GM19468 (cell line): ENCODE measurements at regions not wholly inside any gene's neighbourhood (a gene's known extent, or its start where the extent isn't known, plus 50 kb on each side); places are given as distances from the start of the nearest gene placed in this dataset.

Source experiments
- ATAC-seq: cut with Tn5 transposase; IDR thresholded peaks from one replicate; pipeline ENCODE4 v1.9.1; 2021; ENCODE audit warnings: mild to moderate bottlenecking, moderate library complexity, moderate number of reproducible peaks; ENCODE audit not compliant: unreplicated experiment; ENCODE audit errors: extremely low read depth

DNA sequence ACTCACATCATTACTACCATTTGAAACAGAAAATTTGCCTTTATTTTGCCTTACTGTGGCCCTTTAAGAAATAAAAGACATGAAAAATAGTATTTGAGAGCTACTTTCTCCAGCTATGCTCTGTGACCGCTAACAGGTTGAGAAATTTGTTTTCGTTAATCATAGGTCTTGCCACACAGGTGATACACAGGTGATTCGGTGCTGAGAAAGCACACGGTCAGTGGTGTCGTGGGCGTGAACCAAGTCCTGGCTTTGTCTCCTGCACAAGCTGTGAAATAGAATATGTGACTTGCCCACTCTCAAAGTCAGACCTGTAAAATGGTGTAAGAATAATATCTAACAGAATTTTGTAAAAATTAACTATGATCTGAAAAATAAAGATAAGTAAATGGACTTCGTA, 155.3 kb upstream of the SLC39A10 start:
- no peak for ATAC-seq

DNA sequence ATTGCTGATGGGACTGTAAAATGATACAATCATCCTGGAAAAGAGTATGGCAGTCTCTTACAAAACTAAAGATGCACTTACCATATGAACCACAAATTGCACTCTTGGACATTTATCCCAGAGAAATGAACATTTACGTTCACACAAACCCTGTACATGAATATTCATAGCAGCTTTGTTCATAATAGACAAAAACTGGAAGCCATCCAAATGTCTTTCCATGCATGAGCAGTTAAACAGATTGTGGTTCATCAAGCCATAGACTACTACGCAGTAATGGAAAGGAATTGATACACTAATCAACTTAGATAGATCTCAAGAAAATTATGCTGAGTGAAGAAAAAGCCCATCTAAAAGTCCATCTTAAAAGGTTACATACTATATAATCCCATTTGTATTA, 156.1 kb upstream of the SLC39A10 start:
- ATAC-seq: no peak

DNA sequence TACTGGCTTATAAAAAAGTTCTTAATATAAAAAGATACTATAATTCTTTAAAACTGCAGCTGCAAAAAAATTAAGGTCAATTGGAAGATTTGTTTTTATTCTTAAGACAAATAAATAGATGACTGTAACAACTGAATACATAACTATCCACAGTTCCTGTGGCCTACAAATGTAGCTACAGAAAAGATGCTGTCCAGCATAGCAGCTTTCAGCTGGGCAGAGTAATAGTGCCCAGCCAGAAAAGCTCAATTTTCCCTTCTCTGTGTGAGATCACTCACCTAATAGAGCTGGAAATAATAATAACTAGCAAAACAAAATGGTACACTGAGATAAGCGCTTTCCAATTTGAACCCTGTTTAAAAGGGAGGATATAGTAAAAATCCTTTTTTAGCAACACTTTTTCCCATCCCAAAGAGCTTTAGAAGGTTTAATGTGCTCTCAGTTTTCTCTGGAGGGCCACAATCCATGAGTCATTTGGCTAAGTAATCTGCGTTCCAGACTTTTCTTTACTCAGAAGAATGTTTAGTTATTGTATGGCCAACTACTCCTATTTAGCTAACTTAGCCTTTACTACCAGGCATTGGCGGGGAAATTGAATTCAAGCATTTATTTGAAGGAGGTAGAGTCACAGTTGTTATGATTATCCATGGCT, 158.1 kb upstream of the SLC39A10 start:
- no peak for ATAC-seq

DNA sequence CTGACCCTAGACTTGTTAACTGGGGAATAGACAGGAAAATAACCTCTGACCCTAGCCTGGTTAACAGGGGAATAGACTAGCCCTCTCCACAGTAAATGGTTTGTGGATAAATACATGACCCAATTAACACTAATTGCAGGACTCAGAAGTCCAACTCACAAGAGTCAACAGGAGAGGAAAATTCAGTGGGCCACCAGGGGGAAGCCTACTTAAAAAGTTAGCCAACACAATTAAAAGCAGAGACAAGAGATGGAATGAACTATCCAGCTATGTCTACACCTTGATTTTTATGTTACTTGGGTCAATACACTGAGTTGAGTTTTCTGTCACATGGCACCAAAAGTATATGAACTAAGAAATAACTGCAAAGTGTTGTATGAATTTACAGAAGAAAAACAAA, 158.8 kb upstream of the SLC39A10 start:
- no peak for ATAC-seq

DNA sequence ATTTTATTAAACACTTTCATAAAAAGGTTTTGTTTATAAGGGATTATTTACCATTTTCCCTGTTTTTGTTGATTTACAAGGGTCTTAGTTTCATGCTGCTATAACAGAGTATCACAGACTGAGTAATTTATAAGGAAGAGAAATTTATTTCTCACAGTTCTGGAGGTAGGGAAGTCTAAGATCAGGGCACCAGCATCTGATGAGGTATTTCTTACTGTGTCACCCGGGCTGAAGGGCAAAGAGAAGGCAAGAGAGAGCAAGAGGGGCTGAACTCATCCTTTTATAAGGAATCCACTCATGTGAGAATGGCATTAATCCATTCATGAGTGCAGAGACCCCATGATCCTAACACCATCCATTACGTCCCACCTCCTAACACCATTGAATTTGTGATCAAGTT, 160.0 kb upstream of the SLC39A10 start:
- no peak for ATAC-seq

DNA sequence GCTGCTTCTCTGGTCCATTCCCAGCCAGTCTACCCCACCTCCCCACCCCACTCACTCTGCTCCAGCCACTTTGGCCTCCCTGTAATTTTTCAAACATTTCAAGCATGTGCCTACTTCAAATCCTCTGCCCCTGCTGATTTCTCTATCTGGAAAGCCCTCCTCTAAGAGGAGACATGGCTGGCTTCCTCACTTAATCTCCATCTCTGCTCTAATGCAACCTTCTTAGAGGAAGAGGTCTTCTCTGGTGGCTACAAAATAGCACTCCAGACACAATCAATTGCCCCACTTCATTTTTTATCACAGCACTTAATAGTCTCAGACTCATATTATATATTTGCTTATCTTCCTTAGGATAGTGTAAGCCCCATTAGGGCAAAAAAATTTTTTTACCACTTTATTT, 161.1 kb upstream of the SLC39A10 start:
- ATAC-seq: no peak

DNA sequence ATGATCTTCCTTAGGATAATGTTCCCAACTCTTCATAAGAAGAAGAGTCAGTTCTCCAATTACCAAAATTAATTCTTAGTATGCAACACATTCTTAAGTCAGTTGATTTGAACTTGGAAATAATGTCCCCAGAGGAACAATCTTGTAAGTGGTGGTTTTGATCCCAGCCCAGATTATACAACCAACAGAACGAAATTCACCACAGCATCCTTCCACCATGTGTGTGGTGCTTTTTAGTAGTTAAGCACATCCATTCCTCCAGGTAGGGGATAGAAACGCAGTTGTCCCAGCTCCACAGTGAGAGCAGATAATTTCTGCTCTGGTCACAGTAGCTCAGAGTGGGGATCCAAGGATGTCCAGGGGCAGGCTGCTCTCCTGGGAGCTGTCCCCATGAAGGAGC, 161.7 kb upstream of the SLC39A10 start:
- no peak for ATAC-seq

DNA sequence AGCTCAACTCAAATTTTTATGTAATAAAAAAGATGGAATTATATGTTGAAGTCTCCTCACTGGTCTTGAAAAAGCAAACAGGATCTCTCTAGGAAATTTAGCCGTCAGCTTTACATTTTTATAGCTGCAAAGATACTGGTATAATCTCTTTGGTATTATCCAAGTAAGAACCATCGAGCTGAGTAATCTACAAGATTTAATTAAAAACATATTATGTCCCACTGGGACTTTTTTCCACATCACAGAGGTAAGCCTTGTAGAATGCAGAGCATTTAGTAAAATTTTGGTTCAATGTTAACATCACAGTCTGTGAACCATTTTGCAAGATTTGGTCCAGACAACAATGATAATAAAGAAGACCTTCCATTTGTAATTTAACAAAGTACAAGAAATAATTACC, 162.6 kb upstream of the SLC39A10 start:
- no peak for ATAC-seq

DNA sequence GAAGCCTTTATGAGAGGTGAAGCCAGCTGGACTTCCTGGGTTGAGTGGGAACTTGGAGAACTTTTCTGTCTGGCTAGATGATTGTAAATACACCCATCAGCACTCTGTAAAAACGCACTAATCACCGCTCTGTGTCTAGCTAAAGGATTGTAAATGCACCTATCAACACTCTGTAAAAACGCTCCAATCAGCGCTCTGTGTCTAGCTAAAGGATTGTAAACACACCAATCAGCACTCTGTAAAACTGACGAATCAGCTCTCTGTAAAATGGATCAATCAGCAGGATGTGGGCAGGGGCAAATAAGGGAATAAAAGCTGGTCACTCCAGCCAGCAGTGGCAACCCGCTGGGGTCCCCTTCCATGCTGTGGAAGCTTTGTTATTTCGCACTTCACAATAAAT, 163.6 kb upstream of the SLC39A10 start:
- ATAC-seq: no peak

DNA sequence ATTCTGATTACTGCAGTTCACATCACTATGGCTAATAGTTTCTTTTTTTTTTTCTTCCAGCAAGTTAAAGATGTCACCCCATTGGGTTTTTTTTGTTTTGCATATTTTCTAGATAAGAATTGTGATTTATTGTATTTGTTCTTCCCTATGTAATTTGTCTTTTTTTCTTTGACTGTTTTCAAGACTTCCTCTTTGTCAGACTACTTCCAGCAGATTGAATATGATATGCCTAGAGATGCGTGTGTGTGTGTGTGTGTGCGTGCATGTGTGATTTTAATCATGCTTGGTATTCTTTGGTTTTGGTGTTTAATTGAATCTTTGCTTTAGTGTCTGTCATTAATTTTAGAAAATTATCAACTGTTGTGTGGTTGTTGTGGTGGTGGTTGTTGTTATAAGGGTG, 166.7 kb upstream of the SLC39A10 start:
- no peak for ATAC-seq

DNA sequence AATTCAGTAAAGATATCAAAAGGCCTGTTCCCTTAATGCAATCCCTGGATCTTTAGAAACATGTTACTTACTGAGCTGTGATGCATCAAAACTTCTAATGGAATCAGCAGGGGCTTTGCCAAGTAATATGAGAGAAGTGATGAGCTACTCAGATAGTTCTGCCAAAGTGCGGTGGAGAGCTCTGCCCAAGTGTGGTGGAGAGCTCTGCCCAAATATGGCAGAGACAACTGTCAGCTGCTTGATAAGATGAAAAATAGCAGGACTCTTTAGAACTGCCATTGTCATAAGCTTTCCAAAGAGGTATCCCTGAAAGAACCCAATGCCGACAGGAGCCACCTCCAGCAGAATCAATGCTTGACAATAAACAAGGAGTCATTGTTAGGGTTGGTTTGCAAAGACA, 167.9 kb upstream of the SLC39A10 start:
- no peak for ATAC-seq

DNA sequence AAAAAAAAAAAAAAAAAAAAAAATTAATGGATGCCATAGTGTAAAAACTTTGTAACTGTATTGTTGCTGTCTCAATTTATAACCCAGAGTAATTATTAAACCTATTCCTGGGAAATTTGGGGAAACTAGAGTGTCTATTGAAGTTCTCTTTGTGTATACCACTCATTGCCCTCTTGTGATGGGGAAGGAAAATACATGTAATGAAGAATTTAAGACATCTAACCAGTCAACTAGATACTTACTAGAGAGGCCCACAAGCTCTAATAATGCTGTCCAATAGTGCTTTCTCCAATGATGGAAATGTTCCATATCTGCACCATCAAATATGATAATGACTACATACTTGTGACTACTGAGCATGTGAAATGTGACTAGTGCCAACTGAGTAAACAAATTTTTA, 168.5 kb upstream of the SLC39A10 start:
- no peak for ATAC-seq

DNA sequence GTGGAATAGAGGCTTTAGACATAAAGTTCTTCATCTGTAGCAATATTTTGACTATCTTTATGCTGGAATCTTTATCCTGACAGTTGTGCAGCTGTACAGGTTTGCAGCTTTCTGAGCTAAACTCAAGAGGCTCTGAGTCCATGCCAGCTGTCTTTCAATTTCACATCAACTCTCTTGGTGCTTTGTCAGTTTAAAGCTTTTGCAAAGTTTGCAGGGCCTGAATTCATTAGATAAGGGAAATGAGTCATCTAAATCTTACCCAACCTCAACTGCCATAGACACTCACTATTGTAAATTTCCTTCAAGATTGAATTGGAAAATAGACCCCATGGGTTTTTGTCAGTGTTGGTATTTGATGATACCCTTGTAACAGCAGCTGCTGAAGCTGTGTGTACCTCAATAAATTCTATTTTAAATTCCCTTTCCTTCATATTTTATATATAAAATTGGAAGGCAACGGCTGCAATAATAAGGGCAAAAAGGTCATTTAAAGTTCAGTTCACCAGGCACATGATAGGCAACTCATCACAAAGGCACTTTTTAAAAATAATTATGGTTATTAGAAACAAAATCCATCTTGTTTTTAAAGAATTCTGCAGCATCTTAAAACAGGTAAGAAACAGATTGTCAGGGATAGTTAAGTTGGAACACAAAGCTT, 169.9 kb upstream of the SLC39A10 start:
- peak; percentile 74 for ATAC-seq

DNA sequence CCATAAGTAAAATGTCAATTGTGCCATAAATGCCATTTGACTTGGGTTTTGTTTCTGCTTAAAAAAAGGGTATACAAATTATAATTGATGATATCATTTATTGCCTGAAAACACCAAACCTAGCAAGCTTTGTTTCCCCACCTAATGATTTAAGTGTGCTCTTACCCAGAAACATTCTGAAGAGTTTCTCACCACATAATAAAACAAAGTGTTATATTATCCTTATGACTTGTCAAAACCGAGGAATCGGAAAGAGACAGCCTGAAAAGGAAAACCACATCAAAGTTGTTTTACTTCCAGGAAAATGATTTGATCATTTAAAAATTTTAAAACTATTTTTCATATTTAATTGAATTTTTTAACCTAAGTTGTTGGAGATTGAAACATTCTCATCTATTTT, 170.5 kb upstream of the SLC39A10 start:
- no peak for ATAC-seq

DNA sequence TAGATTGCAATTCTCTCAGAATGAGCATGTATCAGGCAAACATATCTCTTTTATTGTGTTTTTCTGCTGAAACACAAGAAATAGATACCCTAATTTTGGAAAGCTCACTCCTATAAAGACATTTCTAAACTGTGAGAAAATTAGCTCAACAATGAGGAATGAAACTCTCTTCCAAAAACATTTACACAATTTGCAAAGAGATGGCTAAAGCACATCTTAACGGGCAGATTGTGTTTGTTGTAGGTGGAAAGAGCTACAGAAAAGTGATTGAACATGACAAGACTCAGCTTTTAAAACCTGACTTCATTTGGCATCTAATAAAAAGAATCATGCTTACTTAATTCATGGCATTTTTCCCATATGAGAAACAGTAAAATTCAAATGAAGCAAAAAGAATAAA, 175.0 kb upstream of the SLC39A10 start:
- no peak for ATAC-seq

DNA sequence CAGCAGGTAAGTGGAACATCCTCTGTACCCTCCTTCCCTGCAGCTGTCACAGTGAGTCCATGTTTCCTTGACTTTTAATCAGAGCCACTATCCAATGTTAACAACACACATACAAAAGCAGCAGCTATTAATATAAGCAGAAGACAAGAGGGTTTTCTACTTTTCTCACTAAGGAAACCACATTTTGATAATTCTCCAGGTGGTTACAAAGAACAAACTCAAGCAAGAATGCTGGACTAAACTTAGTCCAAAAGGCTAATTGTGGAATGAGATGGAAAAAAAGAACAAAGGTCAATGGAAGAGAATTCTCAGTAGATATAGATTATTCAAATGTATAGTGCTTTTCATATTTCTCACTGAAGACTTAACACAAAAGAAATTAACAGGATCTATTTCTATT, 176.9 kb upstream of the SLC39A10 start:
- no peak for ATAC-seq

DNA sequence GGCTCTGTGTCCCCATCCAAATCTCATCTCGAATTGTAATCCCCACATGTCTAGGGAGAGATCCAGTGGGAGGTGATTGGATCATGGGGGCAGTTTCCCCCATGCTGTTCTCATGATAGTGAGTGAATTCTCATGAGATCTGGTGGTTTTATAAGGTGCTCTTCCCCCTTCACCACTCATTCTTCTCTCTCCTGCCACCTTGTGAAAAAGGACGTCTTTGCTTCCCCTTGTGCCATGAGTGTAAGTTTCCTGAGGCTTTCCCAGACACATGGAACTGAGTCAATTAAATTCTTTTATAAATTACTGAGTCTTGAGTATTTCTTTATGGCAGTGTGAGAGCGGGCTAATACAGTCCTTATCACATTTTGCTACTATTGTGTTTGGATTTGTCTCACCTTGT, 177.6 kb upstream of the SLC39A10 start:
- no peak for ATAC-seq

DNA sequence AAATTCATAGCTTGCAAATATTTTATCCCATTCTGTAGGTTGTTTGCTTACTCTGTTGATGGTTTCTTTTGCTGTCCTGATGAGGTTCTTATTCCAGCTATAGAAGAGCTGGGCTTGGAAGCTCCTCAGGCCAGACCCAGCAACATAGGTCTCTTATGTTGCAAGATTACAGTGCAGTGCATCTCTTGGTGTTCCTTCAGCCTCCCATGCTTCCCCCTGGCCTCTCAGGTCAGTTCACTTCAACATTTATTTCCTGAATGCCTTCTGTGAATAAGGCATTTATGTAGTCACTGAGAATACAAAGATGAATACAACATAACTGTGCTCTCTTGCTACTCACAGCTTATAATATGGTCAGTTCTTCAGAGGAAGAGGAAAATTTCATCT, 179.0 kb upstream of the SLC39A10 start:
- ATAC-seq: no peak

DNA sequence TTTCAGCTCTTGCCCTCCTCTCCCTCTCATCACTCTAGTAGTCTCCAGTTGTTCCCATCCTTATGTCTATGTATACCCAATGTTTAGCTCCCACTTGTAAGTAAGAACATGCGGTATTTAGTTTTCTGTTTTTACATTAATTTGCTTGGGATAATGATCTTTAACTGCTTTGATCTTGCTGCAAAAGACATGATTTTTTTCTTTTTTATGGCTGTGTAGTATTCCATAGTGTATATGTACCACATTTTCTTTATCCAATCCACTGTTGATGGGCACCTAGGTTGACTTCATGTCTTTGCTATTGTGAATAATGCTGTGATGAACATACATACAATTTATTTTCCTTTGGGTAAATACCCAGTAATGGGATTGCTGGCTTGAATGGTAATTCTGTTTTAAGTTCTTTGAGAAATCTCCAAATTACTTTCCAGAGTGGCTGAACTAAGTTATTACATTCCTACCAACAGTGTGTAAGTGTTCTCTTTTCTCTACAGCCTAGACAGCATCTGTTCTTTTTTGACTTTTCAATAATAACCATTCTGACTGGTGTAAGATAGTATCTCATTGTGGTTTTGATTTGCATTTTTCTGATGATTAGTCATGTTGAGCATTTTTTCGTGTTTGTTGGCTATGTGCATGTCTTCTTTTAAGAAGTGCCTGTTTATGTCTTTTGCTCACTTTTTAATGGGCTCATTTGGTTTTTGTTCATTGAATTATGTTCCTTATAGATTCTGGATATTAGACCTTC, 179.6 kb upstream of the SLC39A10 start:
- peak; percentile 80 for ATAC-seq

DNA sequence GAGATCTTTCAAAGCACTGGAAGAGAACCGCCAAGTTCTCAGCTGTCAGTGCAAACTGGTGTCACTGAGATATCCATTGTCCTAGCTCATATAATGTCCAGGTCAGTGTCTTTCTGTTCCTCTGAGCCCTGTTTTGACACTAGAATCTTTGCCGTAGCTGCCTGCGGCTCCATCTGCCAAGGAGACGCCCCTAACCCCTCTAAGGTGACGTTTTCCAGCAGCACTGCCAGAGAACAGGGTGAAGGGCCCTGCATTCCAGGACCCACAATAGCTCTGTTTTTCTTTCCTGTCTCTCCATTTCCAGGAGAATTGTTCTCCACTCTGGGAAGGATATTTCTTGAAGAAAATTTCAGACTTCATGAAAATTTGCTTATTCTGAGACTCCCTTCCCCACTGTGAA, 181.7 kb upstream of the SLC39A10 start:
- ATAC-seq: no peak

DNA sequence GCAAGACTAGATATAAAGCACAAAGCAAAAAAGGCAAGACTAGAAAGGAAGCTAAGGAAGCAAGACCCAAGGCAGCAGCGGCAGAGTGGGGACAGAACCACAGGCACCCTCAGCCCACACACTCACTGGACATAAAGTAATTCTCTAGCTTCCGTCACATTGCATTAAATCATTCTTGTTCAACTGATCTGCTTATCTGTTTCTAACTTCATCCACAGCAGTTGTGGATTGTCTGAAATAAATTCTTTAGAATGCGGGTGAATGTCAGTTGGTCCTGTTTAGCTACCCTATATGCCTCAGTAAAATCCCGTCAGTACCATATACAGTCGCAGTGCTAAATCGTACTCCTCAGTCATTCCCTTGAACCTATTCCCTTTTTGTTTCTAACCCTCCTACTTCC, 183.2 kb upstream of the SLC39A10 start:
- no peak for ATAC-seq
